ENCODE measurements at regions not wholly inside any gene's neighbourhood (a gene's known extent, or its start where the extent isn't known, plus 50 kb on each side); places are given as distances from the start of the nearest gene placed in this dataset.

DNA sequence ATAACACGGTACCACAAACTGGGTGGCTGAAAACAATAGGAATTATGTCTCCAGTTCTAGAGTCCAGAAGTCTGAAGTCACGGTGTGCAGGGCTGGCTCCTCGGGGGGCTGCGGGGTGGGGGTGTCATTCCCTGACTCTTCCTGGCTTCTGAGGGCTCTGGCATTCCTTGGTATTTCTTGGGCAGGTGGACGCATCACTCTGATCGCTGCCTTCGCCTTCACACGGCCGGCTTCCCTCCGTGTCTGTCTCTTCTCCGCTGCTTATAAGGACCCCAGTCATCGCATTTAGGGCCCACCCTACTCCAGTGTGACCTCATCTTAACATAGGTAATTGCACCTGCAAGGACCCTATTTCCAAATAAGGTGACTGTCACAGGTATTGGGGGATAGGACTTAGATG is 134.6 kb downstream of the CPZ start:
- no peak for TF ChIP-seq EZH2phosphoT487 (IDR thresholded peaks at IDR 0.05; ENCODE audit: low read depth, severe bottlenecking, unreplicated experiment)
- TF ChIP-seq, protein P1, sequence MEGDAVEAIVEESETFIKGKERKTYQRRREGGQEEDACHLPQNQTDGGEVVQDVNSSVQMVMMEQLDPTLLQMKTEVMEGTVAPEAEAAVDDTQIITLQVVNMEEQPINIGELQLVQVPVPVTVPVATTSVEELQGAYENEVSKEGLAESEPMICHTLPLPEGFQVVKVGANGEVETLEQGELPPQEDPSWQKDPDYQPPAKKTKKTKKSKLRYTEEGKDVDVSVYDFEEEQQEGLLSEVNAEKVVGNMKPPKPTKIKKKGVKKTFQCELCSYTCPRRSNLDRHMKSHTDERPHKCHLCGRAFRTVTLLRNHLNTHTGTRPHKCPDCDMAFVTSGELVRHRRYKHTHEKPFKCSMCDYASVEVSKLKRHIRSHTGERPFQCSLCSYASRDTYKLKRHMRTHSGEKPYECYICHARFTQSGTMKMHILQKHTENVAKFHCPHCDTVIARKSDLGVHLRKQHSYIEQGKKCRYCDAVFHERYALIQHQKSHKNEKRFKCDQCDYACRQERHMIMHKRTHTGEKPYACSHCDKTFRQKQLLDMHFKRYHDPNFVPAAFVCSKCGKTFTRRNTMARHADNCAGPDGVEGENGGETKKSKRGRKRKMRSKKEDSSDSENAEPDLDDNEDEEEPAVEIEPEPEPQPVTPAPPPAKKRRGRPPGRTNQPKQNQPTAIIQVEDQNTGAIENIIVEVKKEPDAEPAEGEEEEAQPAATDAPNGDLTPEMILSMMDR (IDR thresholded peaks at IDR 0.05; ENCODE audit: poor library complexity): no peak
